ENCODE measurements at regions not wholly inside any gene's neighbourhood (a gene's known extent, or its start where the extent isn't known, plus 50 kb on each side); places are given as distances from the start of the nearest gene placed in this dataset.

- CTCF ChIA-PET = no interaction called here
These were observed 649.9 kb upstream of the LUZP2 start for GRCh38 chr11:23846902-23847422.

GRCh38 chr11:23851216-23851615, 645.6 kb upstream of the LUZP2 start:
- intact Hi-C loops (cut with micrococcal nuclease; ENCODE audit: unreplicated experiment) = no loop called here
- Mint-ChIP-seq H3K27me3 (ENCODE audit: insufficient read depth, unreplicated experiment) (no peaks in the 10 kb centered on the region), H3K36me3 (ENCODE audit: insufficient read depth, unreplicated experiment) (no peaks in the 10 kb centered on the region), H3K9me3 (ENCODE audit: unreplicated experiment) (peaks cover 10% of the 10 kb centered on the region), H3K27ac (ENCODE audit: unreplicated experiment) (no peak overlapping the region), H3K4me3 (ENCODE audit: unreplicated experiment) (no peak overlapping the region), H3K4me1 (ENCODE audit: low read depth, unreplicated experiment) (no peaks in the 10 kb centered on the region)
- H3K4me1 ChIP-seq = no peaks in the 10 kb centered on the region
- no peak for DNase-seq
- no peaks in the 10 kb centered on the region for H3K36me3 ChIP-seq (ENCODE audit: control insufficient read depth, insufficient read depth, low read length)
- TF ChIP-seq CTCF (IDR thresholded peaks at IDR 0.05; ENCODE audit: insufficient read depth in 1 of 2, low read depth in 1 of 2, low read length in 1 of 2, severe bottlenecking in 1 of 2, unreplicated experiment in 1 of 2) = no peak
- no peaks in the 10 kb centered on the region for H3K27me3 ChIP-seq (replicated peaks; ENCODE audit: control insufficient read depth, insufficient read depth, low read length)
- ChIA-PET CTCF (no interaction called here), POLR2A (no interaction called here)
- no peak overlapping the region for H3K4me3 ChIP-seq (ENCODE audit: low read depth, low read length)
- no TSS peak for BruUV-seq (replicated peaks)
- no peaks in the 10 kb centered on the region for H3K9me3 ChIP-seq

More at GRCh38 chr11:23846902-23847422, 649.9 kb upstream of the LUZP2 start:
- H3K4me1 ChIP-seq = no peaks in the 10 kb centered on the region
- Mint-ChIP-seq H3K27ac (ENCODE audit: unreplicated experiment) (no peak overlapping the region), H3K4me3 (ENCODE audit: unreplicated experiment) (no peak overlapping the region), H3K27me3 (ENCODE audit: insufficient read depth, unreplicated experiment) (no peaks in the 10 kb centered on the region), H3K4me1 (ENCODE audit: low read depth, unreplicated experiment) (no peaks in the 10 kb centered on the region), H3K36me3 (ENCODE audit: insufficient read depth, unreplicated experiment) (no peaks in the 10 kb centered on the region), H3K9me3 (ENCODE audit: unreplicated experiment) (peaks cover 19% of the 10 kb centered on the region)
- no peaks in the 10 kb centered on the region for H3K36me3 ChIP-seq (ENCODE audit: control insufficient read depth, insufficient read depth, low read length)
- no peak overlapping the region for H3K4me3 ChIP-seq (ENCODE audit: low read depth, low read length)
- no peaks in the 10 kb centered on the region for H3K9me3 ChIP-seq
- no peak for DNase-seq
- H3K27me3 ChIP-seq (replicated peaks; ENCODE audit: control insufficient read depth, insufficient read depth, low read length) = no peaks in the 10 kb centered on the region
- POLR2A ChIA-PET = no interaction called here
- no TSS peak for BruUV-seq (replicated peaks)
- TF ChIP-seq CTCF (IDR thresholded peaks at IDR 0.05; ENCODE audit: insufficient read depth in 1 of 2, low read depth in 1 of 2, low read length in 1 of 2, severe bottlenecking in 1 of 2, unreplicated experiment in 1 of 2) = no peak
- intact Hi-C loops (cut with micrococcal nuclease; ENCODE audit: unreplicated experiment) = no loop called here

GRCh38 chr11:23856654-23857053, 640.2 kb upstream of the LUZP2 start:
- BruUV-seq (replicated peaks) = no TSS peak
- CTCF ChIA-PET = no interaction called here
- Histone ChIP-seq H3K27me3 (replicated peaks; ENCODE audit: control insufficient read depth, insufficient read depth, low read length) (no peaks in the 10 kb centered on the region), H3K4me3 (ENCODE audit: low read depth, low read length) (no peak overlapping the region), H3K36me3 (ENCODE audit: control insufficient read depth, insufficient read depth, low read length) (no peaks in the 10 kb centered on the region), H3K9me3 (no peaks in the 10 kb centered on the region), H3K4me1 (no peaks in the 10 kb centered on the region)
- Mint-ChIP-seq H3K4me1 (ENCODE audit: low read depth, unreplicated experiment) (no peaks in the 10 kb centered on the region), H3K27me3 (ENCODE audit: insufficient read depth, unreplicated experiment) (no peaks in the 10 kb centered on the region), H3K27ac (ENCODE audit: unreplicated experiment) (no peak overlapping the region), H3K9me3 (ENCODE audit: unreplicated experiment) (no peaks in the 10 kb centered on the region), H3K4me3 (ENCODE audit: unreplicated experiment) (no peak overlapping the region), H3K36me3 (ENCODE audit: insufficient read depth, unreplicated experiment) (no peaks in the 10 kb centered on the region)
- TF ChIP-seq CTCF (IDR thresholded peaks at IDR 0.05; ENCODE audit: insufficient read depth in 1 of 2, low read depth in 1 of 2, low read length in 1 of 2, severe bottlenecking in 1 of 2, unreplicated experiment in 1 of 2) = no peak
- no peak for DNase-seq
- intact Hi-C loops (cut with micrococcal nuclease; ENCODE audit: unreplicated experiment) = no loop called here
- POLR2A ChIA-PET = no interaction called here
